ENCODE measurements at regions not wholly inside any gene's neighbourhood (a gene's known extent, or its start where the extent isn't known, plus 50 kb on each side); places are given as distances from the start of the nearest gene placed in this dataset.

DNA sequence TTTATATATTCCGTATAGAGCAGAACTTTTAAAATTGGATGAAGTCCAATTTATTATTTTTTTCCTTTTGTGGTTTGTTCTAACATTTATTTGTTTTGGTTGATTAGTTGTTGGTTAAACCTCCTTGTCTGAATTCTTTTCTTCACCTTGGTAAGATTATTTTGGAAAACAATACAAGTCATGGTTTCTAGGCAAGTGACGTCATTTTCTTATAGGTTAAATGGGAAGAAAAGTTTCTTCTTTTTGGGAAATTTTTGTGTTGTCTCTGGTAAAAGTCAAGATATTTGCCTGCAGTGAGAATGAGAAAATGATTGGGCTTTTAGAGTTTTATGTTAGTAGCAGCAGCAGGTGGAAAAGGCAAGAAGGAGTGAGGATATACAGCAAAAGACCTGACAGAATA is 197.9 kb downstream of the OTOR start:
- Mint-ChIP-seq H3K27ac (ENCODE audit: unreplicated experiment) (no peak overlapping the region), H3K27me3 (ENCODE audit: unreplicated experiment) (peaks cover 22% of the 10 kb centered on the region), H3K9me3 (ENCODE audit: unreplicated experiment) (peaks cover 6% of the 10 kb centered on the region), H3K36me3 (ENCODE audit: unreplicated experiment) (no peaks in the 10 kb centered on the region), H3K4me3 (ENCODE audit: unreplicated experiment) (no peak overlapping the region), H3K4me1 (ENCODE audit: unreplicated experiment) (peaks cover 4% of the 10 kb centered on the region)
- no peak for DNase-seq (ENCODE audit: extremely low spot score, unreplicated experiment)
- TF ChIP-seq, protein P1, sequence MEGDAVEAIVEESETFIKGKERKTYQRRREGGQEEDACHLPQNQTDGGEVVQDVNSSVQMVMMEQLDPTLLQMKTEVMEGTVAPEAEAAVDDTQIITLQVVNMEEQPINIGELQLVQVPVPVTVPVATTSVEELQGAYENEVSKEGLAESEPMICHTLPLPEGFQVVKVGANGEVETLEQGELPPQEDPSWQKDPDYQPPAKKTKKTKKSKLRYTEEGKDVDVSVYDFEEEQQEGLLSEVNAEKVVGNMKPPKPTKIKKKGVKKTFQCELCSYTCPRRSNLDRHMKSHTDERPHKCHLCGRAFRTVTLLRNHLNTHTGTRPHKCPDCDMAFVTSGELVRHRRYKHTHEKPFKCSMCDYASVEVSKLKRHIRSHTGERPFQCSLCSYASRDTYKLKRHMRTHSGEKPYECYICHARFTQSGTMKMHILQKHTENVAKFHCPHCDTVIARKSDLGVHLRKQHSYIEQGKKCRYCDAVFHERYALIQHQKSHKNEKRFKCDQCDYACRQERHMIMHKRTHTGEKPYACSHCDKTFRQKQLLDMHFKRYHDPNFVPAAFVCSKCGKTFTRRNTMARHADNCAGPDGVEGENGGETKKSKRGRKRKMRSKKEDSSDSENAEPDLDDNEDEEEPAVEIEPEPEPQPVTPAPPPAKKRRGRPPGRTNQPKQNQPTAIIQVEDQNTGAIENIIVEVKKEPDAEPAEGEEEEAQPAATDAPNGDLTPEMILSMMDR (IDR thresholded peaks at IDR 0.05) = no peak

DNA sequence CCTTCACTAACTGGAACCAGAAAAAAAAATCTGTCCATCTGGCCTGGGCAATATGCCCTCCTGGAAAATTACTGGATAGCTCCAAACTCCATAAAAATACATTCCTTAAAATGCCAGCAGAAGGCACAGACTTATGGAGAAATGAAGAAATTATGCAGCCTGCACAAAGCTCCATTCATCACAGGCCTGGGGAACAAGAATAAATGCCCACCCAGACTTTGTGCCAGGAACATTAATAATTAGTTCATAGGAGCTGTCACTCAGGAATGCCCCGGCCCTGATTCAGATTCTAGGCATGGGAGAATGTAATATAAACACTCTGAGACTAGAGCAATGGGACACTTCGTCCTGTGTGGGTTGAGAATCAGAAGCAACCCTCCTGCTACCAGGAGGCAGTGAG is 199.3 kb downstream of the OTOR start:
- H3K4me1 Mint-ChIP-seq (ENCODE audit: unreplicated experiment) = peaks cover 4% of the 10 kb centered on the region
- TF ChIP-seq, protein P1 (IDR thresholded peaks at IDR 0.05) = no peak
- no peaks in the 10 kb centered on the region for H3K36me3 Mint-ChIP-seq (ENCODE audit: unreplicated experiment)
- peaks cover 23% of the 10 kb centered on the region for H3K27me3 Mint-ChIP-seq (ENCODE audit: unreplicated experiment)
- no peak overlapping the region for H3K4me3 Mint-ChIP-seq (ENCODE audit: unreplicated experiment)
- no peak for DNase-seq (ENCODE audit: extremely low spot score, unreplicated experiment)
- H3K9me3 Mint-ChIP-seq (ENCODE audit: unreplicated experiment) = peaks cover 6% of the 10 kb centered on the region
- H3K27ac Mint-ChIP-seq (ENCODE audit: unreplicated experiment) = no peak overlapping the region

DNA sequence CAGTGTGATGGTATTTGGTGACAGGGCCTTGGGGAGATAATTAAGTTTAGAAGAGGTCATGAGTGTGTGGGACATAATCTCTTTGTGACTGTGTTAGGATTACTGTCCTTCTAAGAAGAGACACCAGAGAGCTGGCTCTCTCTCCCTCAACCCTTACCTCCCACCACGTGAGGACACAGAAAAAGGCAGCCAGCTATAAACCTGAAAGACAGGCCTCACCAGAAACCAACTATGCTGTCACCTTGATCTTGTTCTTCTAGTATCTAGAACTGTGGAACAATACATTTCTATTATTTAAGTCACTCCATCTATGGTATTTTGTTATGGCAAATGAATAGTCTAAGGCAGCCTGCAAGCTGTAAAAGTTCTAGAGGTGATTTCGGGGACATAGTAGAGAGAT is 203.7 kb downstream of the OTOR start:
- no peak for DNase-seq (ENCODE audit: extremely low spot score, unreplicated experiment)
- Mint-ChIP-seq H3K27me3 (ENCODE audit: unreplicated experiment) (peaks cover 28% of the 10 kb centered on the region), H3K4me3 (ENCODE audit: unreplicated experiment) (no peak overlapping the region), H3K4me1 (ENCODE audit: unreplicated experiment) (peaks cover 4% of the 10 kb centered on the region), H3K27ac (ENCODE audit: unreplicated experiment) (no peak overlapping the region), H3K9me3 (ENCODE audit: unreplicated experiment) (peaks cover 6% of the 10 kb centered on the region), H3K36me3 (ENCODE audit: unreplicated experiment) (no peaks in the 10 kb centered on the region)
- TF ChIP-seq, protein P1 (IDR thresholded peaks at IDR 0.05) = no peak

DNA sequence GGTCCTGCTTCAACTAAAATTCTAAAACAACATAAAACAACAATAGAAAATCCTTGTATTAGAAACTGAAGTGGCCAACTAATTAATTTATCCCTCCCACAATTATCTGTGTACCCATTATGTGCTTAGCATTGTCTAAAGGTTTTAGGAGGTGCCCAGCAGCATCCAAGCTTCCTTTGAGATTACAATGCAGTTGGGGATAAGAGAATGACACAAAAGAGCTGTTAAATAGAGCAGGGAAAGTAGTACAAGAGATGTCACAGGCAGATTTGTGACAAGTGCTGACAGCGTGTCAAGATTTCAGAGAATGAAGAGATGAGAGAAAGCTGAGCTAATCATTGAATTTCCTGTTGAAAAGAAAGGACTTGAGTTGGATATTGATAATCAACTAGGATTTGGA is 204.8 kb downstream of the OTOR start:
- no peak for DNase-seq (ENCODE audit: extremely low spot score, unreplicated experiment)
- Mint-ChIP-seq H3K4me3 (ENCODE audit: unreplicated experiment) (no peak overlapping the region), H3K9me3 (ENCODE audit: unreplicated experiment) (peaks cover 6% of the 10 kb centered on the region), H3K4me1 (ENCODE audit: unreplicated experiment) (peaks cover under 1% of the 10 kb centered on the region), H3K27ac (ENCODE audit: unreplicated experiment) (no peak overlapping the region), H3K36me3 (ENCODE audit: unreplicated experiment) (no peaks in the 10 kb centered on the region), H3K27me3 (ENCODE audit: unreplicated experiment) (peaks cover 32% of the 10 kb centered on the region)
- TF ChIP-seq, protein P1 (IDR thresholded peaks at IDR 0.05) = no peak

DNA sequence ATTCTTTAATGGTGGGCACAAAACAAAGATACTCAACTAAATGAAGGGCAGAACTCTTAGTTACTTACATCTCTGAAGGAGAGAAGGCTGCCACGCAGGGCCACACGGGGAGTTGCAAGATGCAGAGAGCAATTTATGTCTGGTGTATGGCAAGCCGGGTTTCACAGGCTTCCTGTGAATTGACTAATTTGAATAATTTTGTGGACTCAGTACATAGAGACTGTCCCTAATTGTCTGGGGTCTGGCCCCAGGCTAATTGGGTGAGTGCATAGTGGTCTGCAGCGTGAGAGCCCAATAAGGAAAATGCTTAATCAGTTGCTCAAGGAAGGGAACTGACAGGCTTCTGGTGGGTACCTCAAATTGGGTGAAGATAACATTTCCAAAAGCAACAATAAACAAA is 205.7 kb downstream of the OTOR start:
- no peaks in the 10 kb centered on the region for H3K36me3 Mint-ChIP-seq (ENCODE audit: unreplicated experiment)
- no peak overlapping the region for H3K4me3 Mint-ChIP-seq (ENCODE audit: unreplicated experiment)
- no peak for DNase-seq (ENCODE audit: extremely low spot score, unreplicated experiment)
- no peaks in the 10 kb centered on the region for H3K4me1 Mint-ChIP-seq (ENCODE audit: unreplicated experiment)
- no peak overlapping the region for H3K27ac Mint-ChIP-seq (ENCODE audit: unreplicated experiment)
- TF ChIP-seq, protein P1 (IDR thresholded peaks at IDR 0.05) = no peak
- peaks cover 34% of the 10 kb centered on the region for H3K27me3 Mint-ChIP-seq (ENCODE audit: unreplicated experiment)
- H3K9me3 Mint-ChIP-seq (ENCODE audit: unreplicated experiment) = peaks cover 6% of the 10 kb centered on the region
